ENCODE measurements at regions not wholly inside any gene's neighbourhood (a gene's known extent, or its start where the extent isn't known, plus 50 kb on each side); places are given as distances from the start of the nearest gene placed in this dataset.

DNA sequence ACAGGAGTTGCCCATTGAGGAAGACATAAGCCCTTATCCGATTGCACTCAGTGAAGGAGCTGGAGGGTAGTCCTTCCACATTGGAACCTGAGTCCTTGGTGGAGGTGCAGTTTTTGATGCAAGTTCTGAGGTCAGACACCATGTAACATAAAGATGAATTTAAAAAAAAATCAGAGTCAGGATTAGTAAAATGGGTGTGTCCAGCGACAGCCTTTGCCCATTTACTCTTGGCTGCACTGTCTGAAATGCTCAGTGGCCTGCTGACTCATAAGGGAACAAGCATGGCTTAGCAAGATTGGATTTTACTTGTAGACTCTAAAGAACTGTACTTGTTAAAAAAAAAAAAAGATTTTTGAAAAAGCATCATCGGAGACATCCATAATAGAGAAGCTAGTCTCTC lies 241.1 kb upstream of the TOPAZ1 start:
- no peak for ATAC-seq
- intact Hi-C loops (cut with DNase I; ENCODE audit: low total_unique reads), result no loop called here
- in situ Hi-C loops (cut with MboI; ENCODE audit: low sequenced_read_pairs in 4 of 4), result no loop called here
- Histone ChIP-seq H3K36me3 (no peaks in the 10 kb centered on the region), H3K27me3 (peaks cover 59 to 82% (median 80%) of the 10 kb centered on the region in 3 donors), H3K4me3 (no peak overlapping the region), H3K27ac (no peak overlapping the region), H3K9me3 (no peaks in the 10 kb centered on the region), H3K4me1 (peaks cover 18 to 26% of the 10 kb centered on the region in 2 donors)
- DNase-seq, result no peak
- TF ChIP-seq POLR2A (IDR thresholded peaks at IDR 0.05), result no peak
- TF ChIP-seq, protein P1, sequence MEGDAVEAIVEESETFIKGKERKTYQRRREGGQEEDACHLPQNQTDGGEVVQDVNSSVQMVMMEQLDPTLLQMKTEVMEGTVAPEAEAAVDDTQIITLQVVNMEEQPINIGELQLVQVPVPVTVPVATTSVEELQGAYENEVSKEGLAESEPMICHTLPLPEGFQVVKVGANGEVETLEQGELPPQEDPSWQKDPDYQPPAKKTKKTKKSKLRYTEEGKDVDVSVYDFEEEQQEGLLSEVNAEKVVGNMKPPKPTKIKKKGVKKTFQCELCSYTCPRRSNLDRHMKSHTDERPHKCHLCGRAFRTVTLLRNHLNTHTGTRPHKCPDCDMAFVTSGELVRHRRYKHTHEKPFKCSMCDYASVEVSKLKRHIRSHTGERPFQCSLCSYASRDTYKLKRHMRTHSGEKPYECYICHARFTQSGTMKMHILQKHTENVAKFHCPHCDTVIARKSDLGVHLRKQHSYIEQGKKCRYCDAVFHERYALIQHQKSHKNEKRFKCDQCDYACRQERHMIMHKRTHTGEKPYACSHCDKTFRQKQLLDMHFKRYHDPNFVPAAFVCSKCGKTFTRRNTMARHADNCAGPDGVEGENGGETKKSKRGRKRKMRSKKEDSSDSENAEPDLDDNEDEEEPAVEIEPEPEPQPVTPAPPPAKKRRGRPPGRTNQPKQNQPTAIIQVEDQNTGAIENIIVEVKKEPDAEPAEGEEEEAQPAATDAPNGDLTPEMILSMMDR (IDR thresholded peaks at IDR 0.05 in 4 of 5, conservative IDR thresholded peaks at IDR 0.05 in 1 of 5), result no peak

DNA sequence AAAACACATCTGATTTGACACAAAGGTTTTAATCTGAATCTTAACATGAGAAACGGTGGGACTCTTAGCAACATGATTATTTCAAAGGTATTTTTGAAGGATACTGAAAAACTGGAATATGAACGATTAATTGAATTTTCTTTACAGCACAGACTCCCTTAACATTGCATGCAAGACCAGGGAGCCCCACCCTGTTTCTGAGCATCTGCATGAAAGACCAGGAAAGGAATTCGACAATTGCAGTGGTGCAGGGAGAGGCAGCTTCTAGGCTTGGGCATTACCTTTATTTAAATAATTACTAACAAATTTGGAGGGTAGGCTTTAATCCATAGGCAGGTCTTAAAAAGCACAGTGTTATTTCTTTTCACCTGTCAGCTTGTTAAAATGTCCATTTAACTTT lies 240.6 kb upstream of the TOPAZ1 start:
- DNase-seq (no peak), ATAC-seq (no peak)
- in situ Hi-C loops (cut with MboI; ENCODE audit: low sequenced_read_pairs in 4 of 4) (no loop called here), intact Hi-C loops (cut with DNase I; ENCODE audit: low total_unique reads) (no loop called here)
- Histone ChIP-seq H3K36me3 (no peaks in the 10 kb centered on the region), H3K4me1 (peaks cover 18 to 21% of the 10 kb centered on the region in 2 donors), H3K27me3 (peaks cover 54 to 77% (median 75%) of the 10 kb centered on the region in 3 donors), H3K9me3 (no peaks in the 10 kb centered on the region), H3K4me3 (no peak overlapping the region), H3K27ac (no peak overlapping the region)
- no peak for TF ChIP-seq POLR2A (IDR thresholded peaks at IDR 0.05)
- TF ChIP-seq, protein P1 (IDR thresholded peaks at IDR 0.05 in 4 of 5, conservative IDR thresholded peaks at IDR 0.05 in 1 of 5), result no peak

DNA sequence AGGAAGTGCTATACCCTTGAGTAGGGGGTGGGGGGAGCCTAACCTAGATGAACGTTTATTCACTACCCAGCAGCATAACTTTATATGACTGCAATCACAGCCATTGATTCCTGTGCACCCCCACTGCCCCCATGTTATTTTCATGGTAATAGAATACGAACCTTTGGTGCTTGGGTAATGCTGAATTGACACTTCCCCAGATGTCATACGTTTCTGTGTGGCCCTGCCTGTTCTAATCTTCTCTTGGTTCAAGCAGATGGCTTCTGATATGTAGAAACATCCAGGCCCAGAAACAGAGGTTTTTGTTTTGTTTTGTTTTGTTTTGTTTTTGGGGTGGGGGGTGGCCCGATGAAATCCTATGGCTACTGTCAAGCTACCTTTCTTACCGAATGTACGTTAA lies 237.9 kb upstream of the TOPAZ1 start:
- H3K27me3 ChIP-seq, result peaks cover 27 to 49% (median 48%) of the 10 kb centered on the region in 3 donors
- DNase-seq, result no peak
- in situ Hi-C loops (cut with MboI; ENCODE audit: low sequenced_read_pairs in 4 of 4), result no loop called here
- intact Hi-C loops (cut with DNase I; ENCODE audit: low total_unique reads), result no loop called here
- H3K9me3 ChIP-seq, result no peaks in the 10 kb centered on the region
- H3K36me3 ChIP-seq, result no peaks in the 10 kb centered on the region
- TF ChIP-seq POLR2A (IDR thresholded peaks at IDR 0.05), result no peak
- TF ChIP-seq, protein P1 (IDR thresholded peaks at IDR 0.05 in 4 of 5, conservative IDR thresholded peaks at IDR 0.05 in 1 of 5), result no peak
- H3K27ac ChIP-seq, result no peak overlapping the region
- peaks cover 0 to under 1% of the 10 kb centered on the region in 2 donors for H3K4me1 ChIP-seq
- ATAC-seq, result no peak
- H3K4me3 ChIP-seq, result no peak overlapping the region

DNA sequence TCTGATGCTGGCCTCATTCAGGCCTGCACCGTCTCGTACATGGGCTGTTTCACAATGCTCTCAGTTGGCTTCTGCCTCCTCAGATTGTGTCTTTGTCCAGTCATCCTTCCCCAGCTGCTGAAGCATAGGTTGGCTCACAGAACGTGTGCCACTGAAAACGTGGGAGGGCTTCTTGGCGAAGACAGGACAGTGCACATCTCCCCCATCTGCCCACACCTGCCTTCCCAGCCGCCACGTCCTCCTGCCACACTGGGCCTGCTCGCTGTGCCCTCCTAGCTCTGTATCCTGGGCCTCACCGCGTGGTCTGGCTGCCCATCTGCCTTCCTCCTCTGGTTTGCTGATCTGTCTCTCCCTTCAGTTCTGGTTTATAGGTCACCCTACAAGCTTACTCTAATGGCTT lies 230.0 kb upstream of the TOPAZ1 start:
- ATAC-seq, result no peak
- Histone ChIP-seq H3K4me1 (no peaks in the 10 kb centered on the region), H3K27ac (no peak overlapping the region), H3K4me3 (no peak overlapping the region), H3K36me3 (no peaks in the 10 kb centered on the region), H3K27me3 (no peaks in the 10 kb centered on the region), H3K9me3 (no peaks in the 10 kb centered on the region)
- in situ Hi-C loops (cut with MboI; ENCODE audit: low sequenced_read_pairs in 4 of 4), result no loop called here
- no peak for DNase-seq
- TF ChIP-seq, protein P1 (IDR thresholded peaks at IDR 0.05 in 4 of 5, conservative IDR thresholded peaks at IDR 0.05 in 1 of 5), result no peak
- no peak for TF ChIP-seq POLR2A (IDR thresholded peaks at IDR 0.05)
- intact Hi-C loops (cut with DNase I; ENCODE audit: low total_unique reads), result no loop called here

All from gastrocnemius medialis (tissue), 4 donors.